Large intestine (tissue), 3 donors: ENCODE measurements at regions not wholly inside any gene's neighbourhood (a gene's known extent, or its start where the extent isn't known, plus 50 kb on each side); places are given as distances from the start of the nearest gene placed in this dataset.

Experiments used
- DNase-seq, 2 donors: peaks; one replicate each; pipeline versions ENCODE4 v3.0.0 to v3.0.0-alpha.2; 2013
- H3K27ac ChIP-seq: one replicate; pipeline ENCODE4 v1.5.1; 2013; ENCODE audit warnings: low read length
- H3K27me3 ChIP-seq: 2 replicates; pipeline ENCODE4 v1.6.1; 2013; ENCODE audit warnings: low read length; ENCODE audit not compliant: control insufficient read depth, insufficient read depth
- H3K36me3 ChIP-seq: 2 replicates; pipeline ENCODE4 v1.6.1; 2013; ENCODE audit warnings: low read length; ENCODE audit not compliant: control insufficient read depth, insufficient read depth
- H3K4me1 ChIP-seq: one replicate; pipeline ENCODE4 v1.6.1; 2013; ENCODE audit warnings: low read length; ENCODE audit not compliant: control insufficient read depth, insufficient read depth
- H3K4me3 ChIP-seq: one replicate; pipeline ENCODE4 v1.5.1; 2013; ENCODE audit warnings: low read length
- H3K9me3 ChIP-seq: one replicate; pipeline ENCODE4 v1.6.1; 2013; ENCODE audit warnings: mild to moderate bottlenecking, low read depth, low read length, moderate library complexity; ENCODE audit not compliant: control insufficient read depth
- WGBS: methylation state at CpG from one replicate; pipeline ENCODE4 v1.1.5; 2013; ENCODE audit warnings: low lambda C conversion rate; ENCODE audit not compliant: insufficient coverage; 5-methylcytosine and 5-hydroxymethylcytosine counted together

GRCh38 chr12:126781593-126781992 lies 1485.4 kb upstream of the TMEM132C start:
- no peaks in the 10 kb centered on the region for H3K27me3 ChIP-seq
- no peaks in the 10 kb centered on the region for H3K4me1 ChIP-seq
- H3K36me3 ChIP-seq = no peaks in the 10 kb centered on the region
- WGBS = no CpG with 5 or more reads among the region's 3 CpGs
- H3K9me3 ChIP-seq = no peaks in the 10 kb centered on the region
- H3K27ac ChIP-seq = no peak overlapping the region
- no peak overlapping the region for H3K4me3 ChIP-seq
- DNase-seq = no peak

GRCh38 chr12:126782083-126782482 lies 1484.9 kb upstream of the TMEM132C start:
- Histone ChIP-seq H3K9me3 (no peaks in the 10 kb centered on the region), H3K27me3 (no peaks in the 10 kb centered on the region), H3K4me1 (no peaks in the 10 kb centered on the region), H3K27ac (no peak overlapping the region), H3K36me3 (no peaks in the 10 kb centered on the region), H3K4me3 (no peak overlapping the region)
- no CpG with 5 or more reads among the region's 2 CpGs for WGBS
- DNase-seq = no peak

- no peak overlapping the region for H3K4me3 ChIP-seq
- no peaks in the 10 kb centered on the region for H3K9me3 ChIP-seq
- H3K27me3 ChIP-seq = no peaks in the 10 kb centered on the region
- no peak overlapping the region for H3K27ac ChIP-seq
- no peaks in the 10 kb centered on the region for H3K36me3 ChIP-seq
- H3K4me1 ChIP-seq = no peaks in the 10 kb centered on the region
- WGBS = 67% methylated on average over 2 of the region's 9 CpGs
- peak; percentile 31 to 34 for DNase-seq
These were observed 1482.5 kb upstream of the TMEM132C start for GRCh38 chr12:126784328-126784921.

- Histone ChIP-seq H3K27me3 (no peaks in the 10 kb centered on the region), H3K4me1 (no peaks in the 10 kb centered on the region), H3K9me3 (no peaks in the 10 kb centered on the region), H3K27ac (no peak overlapping the region), H3K36me3 (no peaks in the 10 kb centered on the region), H3K4me3 (no peak overlapping the region)
- WGBS = no CpG with 5 or more reads among the region's 4 CpGs
- DNase-seq = no peak
These were observed 1477.0 kb upstream of the TMEM132C start for GRCh38 chr12:126789963-126790362.

- no peak overlapping the region for H3K4me3 ChIP-seq
- no peak for DNase-seq
- WGBS = 78% methylated on average over 1 of the region's 8 CpGs
- H3K36me3 ChIP-seq = no peaks in the 10 kb centered on the region
- H3K27me3 ChIP-seq = no peaks in the 10 kb centered on the region
- no peaks in the 10 kb centered on the region for H3K9me3 ChIP-seq
- H3K27ac ChIP-seq = no peak overlapping the region
- H3K4me1 ChIP-seq = no peaks in the 10 kb centered on the region
These were observed 1475.8 kb upstream of the TMEM132C start for GRCh38 chr12:126791122-126791521.

GRCh38 chr12:126792411-126792810 lies 1474.6 kb upstream of the TMEM132C start:
- Histone ChIP-seq H3K9me3 (no peaks in the 10 kb centered on the region), H3K27me3 (no peaks in the 10 kb centered on the region), H3K27ac (no peak overlapping the region), H3K4me1 (no peaks in the 10 kb centered on the region), H3K4me3 (no peak overlapping the region), H3K36me3 (no peaks in the 10 kb centered on the region)
- WGBS = 100% methylated on average over 1 of the region's 6 CpGs
- no peak for DNase-seq

GRCh38 chr12:126797525-126797924 lies 1469.4 kb upstream of the TMEM132C start:
- Histone ChIP-seq H3K27me3 (no peaks in the 10 kb centered on the region), H3K9me3 (no peaks in the 10 kb centered on the region), H3K27ac (no peak overlapping the region), H3K4me3 (no peak overlapping the region), H3K4me1 (no peaks in the 10 kb centered on the region), H3K36me3 (no peaks in the 10 kb centered on the region)
- no peak for DNase-seq
- no CpG with 5 or more reads among the region's 5 CpGs for WGBS

- Histone ChIP-seq H3K36me3 (no peaks in the 10 kb centered on the region), H3K9me3 (no peaks in the 10 kb centered on the region), H3K4me3 (no peak overlapping the region), H3K4me1 (no peaks in the 10 kb centered on the region), H3K27ac (no peak overlapping the region), H3K27me3 (no peaks in the 10 kb centered on the region)
- DNase-seq = no peak
- 80% methylated on average over 1 of the region's 5 CpGs for WGBS
These were observed 1468.5 kb upstream of the TMEM132C start for GRCh38 chr12:126798449-126798848.

- Histone ChIP-seq H3K4me3 (no peak overlapping the region), H3K27ac (no peak overlapping the region), H3K4me1 (no peaks in the 10 kb centered on the region), H3K36me3 (no peaks in the 10 kb centered on the region), H3K27me3 (no peaks in the 10 kb centered on the region), H3K9me3 (no peaks in the 10 kb centered on the region)
- DNase-seq = no peak
- WGBS = no CpG with 5 or more reads among the region's 4 CpGs
These were observed 1459.6 kb upstream of the TMEM132C start for GRCh38 chr12:126807312-126807865.

GRCh38 chr12:126811391-126811790 lies 1455.6 kb upstream of the TMEM132C start:
- no peaks in the 10 kb centered on the region for H3K27me3 ChIP-seq
- no peak overlapping the region for H3K27ac ChIP-seq
- no peaks in the 10 kb centered on the region for H3K36me3 ChIP-seq
- H3K9me3 ChIP-seq = no peaks in the 10 kb centered on the region
- peak in 1 of 2 donors; percentile 3 for DNase-seq
- no peaks in the 10 kb centered on the region for H3K4me1 ChIP-seq
- H3K4me3 ChIP-seq = no peak overlapping the region
- no CpG with 5 or more reads among the region's 3 CpGs for WGBS

GRCh38 chr12:126819554-126819953 lies 1447.4 kb upstream of the TMEM132C start:
- Histone ChIP-seq H3K27ac (no peak overlapping the region), H3K36me3 (no peaks in the 10 kb centered on the region), H3K27me3 (no peaks in the 10 kb centered on the region), H3K9me3 (no peaks in the 10 kb centered on the region), H3K4me3 (no peak overlapping the region), H3K4me1 (no peaks in the 10 kb centered on the region)
- no CpG with 5 or more reads among the region's 2 CpGs for WGBS
- no peak for DNase-seq
